NCI-H69 (cell line): ENCODE measurements at regions not wholly inside any gene's neighbourhood (a gene's known extent, or its start where the extent isn't known, plus 50 kb on each side); places are given as distances from the start of the nearest gene placed in this dataset.
"Not testable (repeated sequence)": the region's sequence is repeated elsewhere in the genome, so short reads cannot be mapped to it uniquely, and the experiment has no call there.

Experiments used
- DNase-seq: peaks from one replicate; lab custom pipeline; 2025; lab: John Stamatoyannopoulos, UW

DNA sequence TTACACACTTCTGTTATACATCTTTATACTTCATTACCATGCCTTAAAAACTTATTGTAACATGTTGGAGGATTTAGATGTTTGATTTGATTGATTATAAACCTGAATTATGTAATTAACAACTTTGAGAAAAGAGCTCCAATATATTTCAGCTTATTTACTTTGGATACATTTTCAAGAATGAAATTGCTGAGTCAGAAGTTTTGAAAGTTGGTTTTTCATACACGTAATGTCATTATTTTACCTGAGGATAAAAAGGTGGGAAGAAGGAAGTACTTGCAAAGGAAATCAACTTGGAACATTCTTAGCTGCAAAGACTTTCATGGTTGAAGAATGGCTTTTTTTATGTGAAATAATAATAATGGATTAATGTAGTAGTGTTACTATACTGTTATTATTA is 677.2 kb downstream of the FAM181B start:
- DNase-seq = no peak

DNA sequence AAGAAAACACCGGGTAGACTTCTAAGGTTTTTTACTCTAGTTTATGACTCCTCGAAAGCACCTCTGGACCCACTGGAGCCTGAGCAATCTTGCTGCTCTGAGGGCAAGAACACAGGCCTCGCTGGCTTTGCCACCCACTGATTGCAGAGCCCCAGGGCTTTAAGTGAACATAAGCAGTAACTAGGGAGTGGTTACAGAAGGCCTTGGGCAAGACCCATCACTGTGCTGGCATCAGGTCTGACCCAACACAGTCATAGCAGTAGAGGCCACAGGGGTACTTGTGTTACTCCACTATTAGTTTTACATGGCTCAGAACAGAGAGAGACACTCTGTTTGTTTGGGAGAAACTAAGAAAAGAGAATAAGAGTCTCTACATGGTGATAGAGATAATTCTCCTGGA is 684.5 kb downstream of the FAM181B start:
- no peak for DNase-seq

DNA sequence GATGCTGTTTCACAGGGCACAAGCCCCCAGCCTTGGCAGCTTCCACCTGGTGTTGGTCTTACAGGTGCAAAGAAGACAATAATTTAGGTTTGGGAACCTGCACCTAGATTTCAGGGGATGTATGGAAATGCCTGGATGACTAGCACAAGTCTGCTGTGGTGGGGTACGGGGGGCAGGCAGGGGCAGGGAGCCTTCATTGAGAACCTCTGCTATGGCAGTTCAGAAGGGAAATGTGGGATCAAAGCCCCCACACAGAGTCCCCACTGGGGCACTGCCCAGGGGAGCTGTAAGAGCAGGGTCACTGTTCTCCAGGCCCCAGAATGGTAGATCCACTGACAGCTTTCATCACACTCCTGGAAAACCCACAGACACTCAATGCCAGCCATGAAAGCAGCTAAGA is 686.5 kb downstream of the FAM181B start:
- no peak for DNase-seq

DNA sequence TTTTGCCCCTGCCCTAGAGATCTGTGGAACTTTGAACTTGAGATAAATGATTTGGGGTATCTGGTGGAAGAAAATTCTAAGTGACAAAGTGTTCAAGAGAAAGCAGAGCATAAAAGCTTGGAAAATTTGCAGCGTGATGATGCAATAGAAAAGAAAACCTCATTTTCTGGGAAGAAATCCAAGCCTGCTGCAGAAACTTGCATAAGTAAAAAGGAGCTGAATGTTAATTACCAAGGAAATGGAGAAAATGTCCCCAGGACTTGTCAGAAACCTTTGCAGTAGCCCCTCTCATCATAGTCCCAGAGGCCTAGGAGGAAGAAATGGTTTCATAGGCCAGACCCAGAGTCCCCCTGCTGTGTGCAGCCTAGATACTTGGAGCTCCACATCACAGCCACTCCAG is 686.9 kb downstream of the FAM181B start:
- no peak for DNase-seq

DNA sequence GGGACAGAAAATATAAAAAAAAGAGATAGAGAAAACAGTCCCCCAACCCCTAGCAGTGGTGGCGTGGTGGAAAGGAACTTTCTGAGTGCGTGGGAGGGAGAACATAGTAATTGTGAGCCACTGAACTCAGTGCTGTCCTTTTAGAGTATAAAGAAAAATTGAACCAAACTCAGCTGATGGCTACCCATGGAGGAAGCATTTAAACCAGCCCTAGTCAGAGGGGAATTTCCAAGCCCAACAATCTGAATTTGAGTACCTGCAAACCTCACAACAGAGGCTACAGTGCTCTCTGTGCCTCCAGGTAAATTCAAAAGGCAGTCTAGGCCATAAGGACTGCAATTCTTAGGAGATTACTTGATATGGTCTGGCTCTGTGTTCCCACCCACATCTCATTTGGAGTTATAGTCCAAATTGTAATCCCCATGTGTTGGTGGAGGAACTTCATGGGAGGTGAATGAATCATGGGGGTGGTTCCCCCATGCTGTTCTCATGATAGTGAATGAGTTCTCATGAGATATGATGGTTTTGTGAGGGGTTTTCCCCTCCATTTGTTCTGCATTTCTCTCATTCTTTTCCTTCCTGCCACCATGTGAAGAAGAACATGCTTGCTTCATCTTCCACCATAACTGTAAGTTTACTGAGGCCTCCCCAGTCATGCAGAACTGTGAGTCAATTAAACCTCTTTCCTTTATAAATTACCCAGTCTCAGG is 687.8 kb downstream of the FAM181B start:
- DNase-seq = no peak

DNA sequence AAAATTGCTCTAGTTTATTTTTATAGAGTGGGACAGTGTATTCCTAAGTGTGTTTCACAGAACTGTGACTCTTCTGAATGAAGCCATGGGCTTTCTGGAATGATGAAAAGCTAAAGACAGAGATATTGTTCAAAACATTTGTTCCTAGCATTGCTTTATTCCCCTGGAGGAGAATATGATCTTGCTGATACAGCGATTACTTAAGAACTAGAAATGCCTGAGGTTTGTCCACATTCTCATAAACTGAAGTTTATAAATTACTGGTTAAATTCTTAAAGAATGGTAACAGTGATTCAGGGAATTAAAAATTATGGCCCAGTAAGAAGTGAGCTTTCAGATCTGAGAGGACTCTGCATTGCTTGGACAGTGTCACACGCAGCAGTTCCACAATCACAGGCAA is 690.3 kb downstream of the FAM181B start:
- DNase-seq = no peak

DNA sequence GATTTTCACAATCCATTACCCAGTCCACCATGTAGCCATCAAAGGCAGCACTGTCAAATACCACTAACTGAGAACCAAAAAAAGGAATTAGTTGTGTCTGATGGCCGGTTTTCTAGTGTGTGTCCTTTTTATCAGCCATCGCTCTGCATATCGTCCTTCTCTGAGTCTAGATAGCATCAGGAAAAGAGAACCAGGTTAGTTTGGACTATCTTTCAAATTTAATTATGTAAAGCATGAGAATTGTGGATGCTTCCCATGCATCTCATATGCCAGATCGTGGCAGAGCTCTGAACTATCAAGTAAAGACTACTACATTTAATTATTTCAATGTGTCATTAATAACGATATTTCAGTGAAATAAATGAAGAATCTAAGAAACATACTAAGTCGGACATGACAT is 691.9 kb downstream of the FAM181B start:
- no peak for DNase-seq

DNA sequence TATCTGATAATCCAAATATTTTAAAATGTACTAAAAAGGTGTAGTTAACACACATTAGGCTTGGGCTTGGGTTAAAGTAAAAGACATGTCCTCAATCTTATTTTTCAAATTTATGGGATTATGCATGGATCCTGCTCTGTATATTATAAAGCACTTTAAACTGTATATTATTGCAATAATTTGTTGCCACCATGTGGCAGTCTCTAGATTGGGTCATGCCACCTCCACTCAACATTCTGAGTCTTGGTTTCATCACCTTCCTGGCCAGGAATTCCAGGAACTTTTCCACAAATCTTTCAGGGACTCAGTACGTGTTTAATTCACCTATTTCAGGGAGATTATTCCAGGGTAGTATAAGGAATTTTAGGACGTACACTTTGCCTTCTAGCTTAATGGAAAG is 695.5 kb downstream of the FAM181B start:
- DNase-seq = peak; percentile 58

DNA sequence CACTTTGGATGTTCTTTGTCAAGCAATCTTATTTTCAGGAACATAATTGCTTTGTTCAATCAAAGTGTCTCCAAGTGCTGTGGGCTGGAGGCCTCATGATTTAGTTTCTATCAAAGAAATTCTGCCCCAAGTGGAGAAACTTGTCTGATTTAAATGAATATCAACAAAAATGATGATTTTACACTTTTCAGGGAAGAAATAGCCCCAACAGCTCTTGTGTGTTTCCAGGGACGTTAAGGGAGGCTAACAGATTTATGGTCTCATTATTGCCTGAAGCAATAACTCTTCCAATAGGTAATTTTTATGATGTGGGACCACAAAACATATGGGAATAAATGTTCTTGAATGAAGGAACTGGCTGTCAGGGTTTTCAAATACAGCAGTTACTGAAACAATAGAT is 699.1 kb downstream of the FAM181B start:
- DNase-seq = peak; percentile 29

DNA sequence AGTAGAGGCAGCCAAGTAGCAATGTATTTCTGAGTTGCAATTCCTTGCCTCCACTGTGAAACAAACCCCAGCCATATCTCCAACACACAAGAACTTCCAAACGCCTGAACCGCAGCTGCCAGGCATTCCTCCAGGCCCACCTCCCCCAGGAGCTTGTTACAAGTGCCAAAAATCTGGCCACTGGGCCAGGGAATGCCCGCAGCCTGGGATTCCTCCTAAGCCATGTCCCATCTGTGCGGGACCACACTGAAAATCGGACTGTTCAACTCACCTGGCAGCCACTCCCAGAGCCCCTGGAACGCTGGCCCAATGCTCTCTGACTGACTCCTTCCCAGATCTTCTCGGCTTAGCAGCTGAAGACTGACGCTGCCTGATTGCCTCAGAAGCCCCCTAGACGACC is 706.3 kb downstream of the FAM181B start:
- not testable (repeated sequence) for DNase-seq

DNA sequence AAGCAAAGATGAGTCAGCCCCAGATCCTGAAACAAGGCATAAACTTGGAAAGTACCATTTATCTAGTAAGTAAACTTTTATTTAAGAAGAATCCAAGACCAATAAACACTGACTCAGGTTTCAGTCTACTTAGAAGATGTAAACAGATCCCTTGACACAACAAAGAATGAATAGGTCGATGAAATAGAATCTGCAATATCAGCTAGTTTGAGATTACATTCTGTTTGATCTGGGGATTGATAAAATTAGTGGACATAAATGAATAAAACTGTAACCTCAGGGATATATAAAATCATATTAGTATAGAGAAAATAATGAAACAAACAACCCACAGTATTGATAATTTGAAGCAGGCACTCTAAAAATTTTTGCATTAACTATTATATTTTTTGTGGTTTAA is 708.9 kb downstream of the FAM181B start:
- DNase-seq = no peak

DNA sequence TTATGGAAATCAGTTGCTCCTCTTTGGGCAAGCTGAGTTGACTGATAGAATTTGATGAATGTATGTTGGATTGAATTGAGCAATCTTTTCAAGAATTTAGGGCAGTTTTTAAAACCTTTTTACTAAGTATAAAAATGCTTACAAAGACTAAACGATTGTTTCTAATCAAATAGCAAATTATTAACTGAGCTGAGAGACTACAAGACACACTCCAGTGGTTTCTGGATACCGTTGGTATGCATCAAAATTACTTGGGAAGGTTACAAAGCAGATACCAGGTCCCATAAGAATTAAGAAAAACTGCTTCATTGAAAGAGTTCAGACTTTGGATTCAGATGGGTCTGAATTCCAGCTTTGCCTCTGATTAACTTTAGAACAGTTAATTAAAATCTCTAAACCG is 721.4 kb downstream of the FAM181B start:
- no peak for DNase-seq

DNA sequence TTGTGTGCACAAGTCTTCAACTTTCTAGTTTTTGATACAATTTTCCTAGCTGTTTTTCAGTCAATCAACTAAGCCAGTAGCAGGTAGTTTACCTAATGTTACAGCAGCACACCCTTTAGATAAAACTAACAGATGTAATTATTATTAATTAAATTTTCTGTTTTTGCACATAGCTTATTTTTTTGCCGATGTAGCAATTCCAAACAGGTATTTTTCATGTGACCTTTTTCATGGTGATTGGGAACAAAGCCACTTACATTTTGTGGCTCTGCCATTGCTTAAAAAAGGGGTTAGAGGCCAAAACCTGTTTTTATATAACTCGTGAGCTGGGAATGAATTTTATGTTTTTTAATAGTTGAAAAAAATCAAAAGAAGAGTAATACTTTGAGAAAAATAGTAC is 724.5 kb downstream of the FAM181B start:
- DNase-seq = no peak

DNA sequence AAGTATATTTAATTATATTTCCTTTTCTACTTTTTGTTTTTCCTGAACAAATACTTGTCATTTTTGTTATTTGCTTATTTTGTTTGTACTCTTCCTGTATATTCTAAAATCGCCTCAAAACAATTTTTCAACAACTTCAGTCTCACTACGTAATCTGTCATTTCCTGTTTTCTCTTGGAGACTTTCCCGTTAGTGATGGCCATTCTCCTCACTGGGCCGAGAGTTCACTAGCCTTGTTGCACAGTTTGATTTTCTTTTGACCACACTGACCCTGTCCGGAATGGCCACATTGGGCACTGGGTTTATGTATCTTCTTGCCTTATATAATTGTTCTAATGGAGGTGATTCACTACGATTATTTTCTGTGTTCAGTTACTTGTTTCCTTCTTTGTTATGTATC is 726.1 kb downstream of the FAM181B start:
- DNase-seq = no peak

DNA sequence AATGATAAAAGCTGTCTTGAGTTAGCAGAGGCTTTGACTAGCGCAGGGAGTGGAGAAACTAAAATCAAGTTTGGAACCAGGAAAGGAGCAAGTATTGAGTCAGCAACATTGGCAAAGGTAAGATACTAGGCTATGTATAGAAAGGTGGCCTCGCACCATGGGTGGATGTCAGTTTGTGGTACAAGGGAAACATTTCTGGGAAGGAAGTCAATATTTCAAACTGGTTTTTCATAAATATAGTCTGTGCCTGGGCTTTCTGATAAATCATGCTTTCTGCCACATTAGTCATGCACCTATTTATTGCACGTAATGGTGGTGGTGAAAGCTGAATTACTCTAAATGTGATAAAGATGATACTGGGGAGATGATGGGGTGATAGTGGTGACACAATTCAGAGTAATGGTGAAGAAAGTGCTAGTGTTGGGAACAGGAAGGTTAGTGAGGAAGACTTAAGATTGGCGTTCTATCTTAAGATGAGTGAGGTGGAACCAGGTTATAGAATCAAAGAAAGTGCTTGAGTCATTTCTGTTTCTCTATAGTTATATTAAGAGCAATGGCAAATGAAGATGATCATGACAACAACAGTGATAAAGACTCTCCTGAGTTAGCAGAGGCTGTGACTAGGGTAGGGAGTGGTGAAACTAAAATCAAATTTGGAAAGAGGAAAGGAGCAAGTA is 729.0 kb downstream of the FAM181B start:
- DNase-seq = no peak

DNA sequence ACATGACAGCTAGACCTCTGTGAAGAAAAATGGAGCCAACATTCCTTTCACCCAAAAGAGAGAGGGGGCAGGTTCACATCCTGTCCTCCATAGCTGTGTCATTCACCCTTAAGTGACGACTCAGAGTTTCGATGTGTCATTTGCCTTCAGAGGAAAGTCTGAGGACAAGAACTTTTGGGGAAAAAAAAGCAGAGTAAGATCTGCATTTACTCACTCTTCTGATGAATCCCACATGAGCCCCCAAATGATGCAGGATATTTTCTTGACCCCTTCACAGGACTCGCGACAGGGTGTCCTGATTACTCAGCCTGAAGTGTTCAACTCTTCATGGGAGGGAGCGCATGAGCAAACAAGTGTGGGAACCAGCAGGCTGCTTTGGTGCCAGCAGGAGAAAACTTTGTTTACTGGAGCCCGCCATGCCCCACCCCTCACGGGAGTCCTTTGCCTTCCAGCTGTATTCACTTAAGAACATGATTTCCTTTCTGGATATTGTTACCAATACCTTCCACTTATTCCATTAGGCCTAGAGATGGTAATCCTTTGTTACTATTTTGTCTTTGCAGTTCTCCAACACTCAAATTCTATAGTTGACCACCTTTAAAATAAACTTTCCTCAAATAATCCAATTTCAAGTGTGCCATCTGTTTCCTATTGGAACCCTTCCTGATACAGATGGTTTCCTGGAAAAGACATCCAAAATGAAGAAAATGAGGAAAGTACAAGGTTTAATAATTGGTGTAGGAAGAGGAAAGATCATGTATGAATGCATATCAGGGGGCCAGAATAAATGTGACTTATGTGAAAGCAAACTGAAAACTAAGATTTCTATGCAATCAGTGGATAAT is 729.8 kb downstream of the FAM181B start:
- DNase-seq = peak; percentile 87

DNA sequence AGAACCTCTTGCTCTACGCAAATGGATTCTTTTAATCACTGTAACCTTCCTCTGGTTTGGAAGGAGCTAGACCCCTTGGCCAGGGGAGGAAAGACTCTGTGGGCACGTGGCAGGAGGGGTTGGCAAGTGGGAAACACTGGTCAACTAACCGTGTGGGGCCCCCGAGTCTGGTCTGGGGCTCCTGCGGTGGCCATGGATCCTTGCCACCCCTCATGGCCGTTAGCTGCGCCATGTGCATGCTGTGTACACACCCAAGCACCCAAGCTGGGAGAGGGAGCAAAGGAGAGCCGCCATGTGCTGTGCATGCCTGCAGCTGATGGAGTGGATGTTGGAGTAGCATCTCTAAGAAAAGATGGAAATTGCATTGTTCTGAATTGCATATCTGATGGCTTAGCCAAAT is 730.6 kb downstream of the FAM181B start:
- DNase-seq = no peak

DNA sequence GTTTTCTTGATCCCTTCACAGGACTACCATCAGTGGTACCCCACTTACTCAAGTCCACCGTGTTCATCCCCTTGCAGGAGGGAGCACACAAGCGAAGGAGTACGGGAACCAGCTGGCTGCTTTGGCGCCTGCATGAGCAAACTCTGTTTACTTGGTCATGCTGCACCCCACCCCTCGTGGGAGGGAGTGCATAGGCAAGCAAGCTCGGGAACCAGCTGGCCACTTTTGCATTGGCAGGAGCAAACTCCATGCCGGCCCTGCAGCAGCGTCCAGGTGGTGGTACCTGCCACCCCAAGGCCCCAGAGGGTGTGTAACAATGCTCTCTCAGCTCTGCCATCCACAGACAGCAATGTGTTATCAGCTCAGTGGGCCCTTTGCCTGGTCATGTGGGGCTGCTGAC is 737.8 kb downstream of the FAM181B start:
- peak; percentile 95 for DNase-seq

DNA sequence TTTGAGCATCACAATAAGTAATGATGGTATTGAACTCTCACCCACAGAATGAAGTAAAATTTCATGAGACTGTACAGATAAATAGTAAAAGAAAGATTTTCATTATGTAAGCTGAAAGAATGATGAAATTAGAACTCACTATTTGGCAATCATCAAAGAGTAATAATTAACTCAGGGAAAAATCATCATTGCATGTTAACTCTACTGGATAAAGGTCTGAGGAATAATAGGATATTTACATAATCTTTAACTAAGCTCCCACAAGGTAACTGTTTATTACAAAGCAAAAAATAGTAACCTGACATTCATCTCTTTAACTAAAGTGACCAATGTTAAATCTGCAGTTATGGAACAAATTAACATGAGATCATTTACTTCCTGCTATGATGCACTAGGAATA is 739.9 kb downstream of the FAM181B start:
- DNase-seq = no peak

DNA sequence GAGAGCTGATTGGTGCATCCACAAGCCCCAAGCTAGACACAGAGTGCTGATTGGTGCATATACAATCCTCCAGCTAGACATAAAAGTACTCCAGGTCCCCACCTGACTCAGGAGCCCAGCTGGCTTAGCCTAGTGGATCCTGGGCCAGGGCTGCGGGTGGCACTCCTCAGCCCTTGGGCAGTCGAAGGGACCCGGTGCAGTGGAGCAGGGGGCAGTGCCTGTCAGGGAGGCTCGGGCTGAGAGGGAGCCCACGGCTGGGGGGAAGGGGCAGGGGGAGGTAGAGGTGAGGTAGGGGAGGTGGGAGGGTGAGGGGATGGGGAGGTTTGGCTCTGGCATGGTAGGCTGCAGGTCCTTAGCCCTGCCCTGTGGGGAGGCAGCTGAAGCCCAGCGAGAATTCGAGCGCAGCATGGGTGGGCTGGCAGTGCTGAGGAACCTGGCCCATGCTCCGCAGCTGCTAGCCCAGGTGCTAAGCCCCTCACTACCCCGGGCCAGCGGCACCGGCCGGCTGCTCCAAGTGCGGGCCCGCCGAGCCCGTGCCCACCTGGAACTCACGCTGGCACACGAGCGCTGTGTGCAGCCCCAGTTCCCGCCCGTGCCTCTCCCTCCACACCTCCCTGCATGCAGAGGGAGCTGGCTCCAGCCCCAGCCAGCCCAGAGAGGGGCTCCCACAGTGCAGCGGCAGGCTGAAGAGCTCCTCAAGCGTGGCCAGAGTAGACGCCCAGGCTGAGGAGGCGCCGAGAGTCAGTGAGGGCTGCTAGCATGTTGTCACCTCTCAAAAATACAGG is 742.8 kb downstream of the FAM181B start:
- DNase-seq = no peak

DNA sequence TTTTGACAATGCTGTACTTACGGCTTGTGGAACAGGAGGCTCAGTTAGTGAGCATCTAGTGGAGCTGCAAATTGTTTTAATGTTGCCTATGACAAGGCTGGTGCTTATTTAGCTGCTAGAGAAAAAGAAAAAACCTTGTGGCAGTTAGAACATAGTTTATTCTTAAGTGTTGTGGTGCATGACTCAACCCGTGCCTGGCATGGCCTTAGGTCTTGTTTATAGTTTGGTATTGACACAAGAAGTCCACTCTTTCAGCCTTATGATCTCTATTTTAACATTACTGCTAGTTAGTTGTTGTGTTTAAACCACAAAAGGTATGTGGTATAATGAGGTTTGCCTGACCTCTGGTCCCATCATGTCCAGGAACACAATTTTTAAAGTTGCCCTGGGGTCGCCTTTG is 744.6 kb downstream of the FAM181B start:
- peak; percentile 24 for DNase-seq

DNA sequence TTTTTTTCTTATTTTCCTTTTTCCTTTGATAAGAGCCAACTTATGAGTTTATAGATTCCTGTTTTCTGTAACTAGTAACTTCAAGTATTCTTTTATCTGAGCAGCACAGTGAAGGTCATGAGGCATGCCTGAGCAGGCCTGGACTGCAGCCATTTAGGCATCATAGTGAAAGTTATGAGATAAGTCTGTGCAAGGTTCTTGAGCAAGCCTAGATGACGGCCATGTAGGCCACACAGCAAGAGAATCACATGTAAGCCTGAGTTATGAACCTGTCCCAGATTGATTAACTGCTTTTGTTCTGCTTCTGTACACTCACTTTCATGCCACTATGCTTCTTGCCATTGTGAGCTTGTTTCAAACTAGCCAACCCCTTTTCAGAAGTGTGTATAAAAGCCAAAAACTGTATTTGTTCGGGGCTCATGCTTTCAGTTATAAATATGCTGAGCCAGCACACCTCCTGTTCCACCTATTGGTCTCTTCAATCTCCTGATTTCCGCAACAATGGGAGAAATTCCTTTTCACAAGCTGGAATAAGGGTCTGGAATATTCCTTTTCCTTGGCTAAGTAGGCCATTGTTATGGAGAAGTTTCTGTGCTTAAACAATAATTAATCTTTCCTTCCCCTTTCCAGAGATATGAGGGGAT is 745.7 kb downstream of the FAM181B start:
- no peak for DNase-seq
